OCI-LY7 (cell line): ENCODE measurements at regions not wholly inside any gene's neighbourhood (a gene's known extent, or its start where the extent isn't known, plus 50 kb on each side); places are given as distances from the start of the nearest gene placed in this dataset.

Experiments
- BruUV-seq: library from RNA; stranded (reverse); fragments of 400-500 nt; replicated peaks from 2 replicates; lab custom pipeline; 2021; lab: Mats Ljungman, UMichigan
- CTCF ChIA-PET: fragments of 300-600 bp; sonication (Branson Sonifier 250); formaldehyde crosslinking; loops from one replicate; lab custom pipeline; 2022; ENCODE audit warnings: antibody characterized with exemption; ENCODE audit not compliant: unreplicated experiment; lab: Charles Lee
- POLR2A ChIA-PET: fragments of 300-600 bp; sonication (Branson Sonifier 250); formaldehyde crosslinking; loops from one replicate; lab custom pipeline; 2022; ENCODE audit warnings: antibody characterized with exemption; lab: Charles Lee
- DNase-seq: peaks from one replicate; pipeline ENCODE4 v3.0.0-alpha.2; 2015; ENCODE audit warnings: low spot score
- H2AFZ ChIP-seq: fragments of 200-600 bp; sonication (generic), shearing (Covaris generic); 2 replicates; pipeline ENCODE4 v1.6.1; 2014; ENCODE audit warnings: mild to moderate bottlenecking, antibody characterized with exemption, low read length, moderate library complexity
- H3K27ac ChIP-seq: fragments of 200-600 bp; sonication (generic); 2 replicates; pipeline ENCODE4 v1.5.1; 2014; ENCODE audit warnings: mixed run types, low read depth, mild to moderate bottlenecking, moderate library complexity, low read length, inconsistent platforms; ENCODE audit not compliant: poor library complexity, severe bottlenecking
- H3K36me3 ChIP-seq: fragments of 200-600 bp; sonication (generic); 2 replicates; pipeline ENCODE4 v1.6.1; 2014; ENCODE audit warnings: mild to moderate bottlenecking, antibody characterized with exemption, low read length, moderate library complexity, mixed read lengths; ENCODE audit not compliant: insufficient read depth
- H3K4me1 ChIP-seq: fragments of 200-600 bp; sonication (generic); 2 replicates; pipeline ENCODE4 v1.5.1; 2014; ENCODE audit warnings: mild to moderate bottlenecking, low read length; ENCODE audit not compliant: insufficient read depth, poor library complexity, severe bottlenecking
- H3K4me2 ChIP-seq: fragments of 200-600 bp; sonication (generic); 2 replicates; pipeline ENCODE4 v1.6.1; 2014; ENCODE audit warnings: mild to moderate bottlenecking, low read length
- H3K4me3 ChIP-seq: fragments of 200-600 bp; sonication (generic); 2 replicates; pipeline ENCODE4 v1.5.1; 2014; ENCODE audit warnings: mild to moderate bottlenecking, low read depth, low read length; ENCODE audit not compliant: poor library complexity, severe bottlenecking
- H3K79me2 ChIP-seq: fragments of 200-600 bp; sonication (generic); 2 replicates; pipeline ENCODE4 v1.6.1; 2016; ENCODE audit warnings: low read depth, mild to moderate bottlenecking, low read length, moderate library complexity, mixed read lengths; ENCODE audit not compliant: insufficient read depth
- H3K9me2 ChIP-seq: fragments of 200-600 bp; sonication (generic); 2 replicates; pipeline ENCODE4 v1.6.1; 2016; ENCODE audit warnings: mild to moderate bottlenecking, low read length, mixed read lengths; ENCODE audit not compliant: insufficient read depth
- H3K9me3 ChIP-seq: fragments of 200-600 bp; sonication (generic); 2 replicates; pipeline ENCODE4 v1.6.1; 2014; ENCODE audit warnings: mild to moderate bottlenecking, mixed run types, low read length, mixed read lengths
- H4K20me1 ChIP-seq: fragments of 200-600 bp; sonication (generic); 2 replicates; pipeline ENCODE4 v1.6.1; 2014; ENCODE audit warnings: mild to moderate bottlenecking, antibody characterized with exemption, low read length, moderate library complexity, mixed read lengths; ENCODE audit not compliant: insufficient read depth
- CTCF ChIP-seq: fragments of 200-600 bp; sonication (generic); conservative IDR thresholded peaks from 2 replicates; pipeline ENCODE4 v1.5.1; 2014; ENCODE audit warnings: mild to moderate bottlenecking, antibody characterized with exemption, low read length, moderate library complexity, mixed read lengths
- EZH2phosphoT487 ChIP-seq: fragments of 200-600 bp; sonication (generic); IDR thresholded peaks from 2 replicates; pipeline ENCODE4 v1.6.1; 2018; ENCODE audit warnings: low read depth, borderline replicate concordance, mild to moderate bottlenecking, mixed run types, antibody characterized with exemption, low read length, moderate library complexity, mixed read lengths
- intact Hi-C: fragments of 100-400 bp; cut with micrococcal nuclease; formaldehyde crosslinking; loops from one replicate; pipeline ENCODE4 v1.10.0; 2022; ENCODE audit not compliant: unreplicated experiment

GRCh38 chr10:62632071-62632809, 172.3 kb upstream of the ADO start:
- H3K9me2 ChIP-seq: no peaks in the 10 kb centered on the region
- no peaks in the 10 kb centered on the region for H4K20me1 ChIP-seq
- peaks cover 79% of the 10 kb centered on the region for H3K4me1 ChIP-seq
- H3K9me3 ChIP-seq: no peaks in the 10 kb centered on the region
- no peaks in the 10 kb centered on the region for H3K79me2 ChIP-seq
- no peak for TF ChIP-seq EZH2phosphoT487
- no peak; the same call in 1 of the 2 replicates for TF ChIP-seq CTCF
- H3K4me2 ChIP-seq: peak overlapping the region; percentile 74
- peak; percentile 85 for DNase-seq
- ChIA-PET CTCF (interaction anchor here (0.5 kb wide), 1 partner anchor 185 kb away, joined by 8 read pairs; no protein-coding TSS in a partner anchor), POLR2A (interaction anchor here (0.6 to 1.5 kb wide), 4 partner anchors 18 to 199 kb away, joined by 3 to 4 read pairs (median 3); partner anchors contain the start of gene ADO)
- H3K4me3 ChIP-seq: peak overlapping the region; percentile 23
- H3K27ac ChIP-seq: peak overlapping the region; percentile 77
- H2AFZ ChIP-seq: peak overlapping the region; percentile 91
- intact Hi-C loops: loop anchor here (1.0 to 10.0 kb wide), 2 partner anchors 21 to 633 kb away; no protein-coding TSS in a partner anchor
- BruUV-seq: no TSS peak
- no peaks in the 10 kb centered on the region for H3K36me3 ChIP-seq

GRCh38 chr10:62633976-62634375, 170.5 kb upstream of the ADO start:
- no peak overlapping the region for H2AFZ ChIP-seq
- no peak for DNase-seq
- TF ChIP-seq CTCF: no peak
- CTCF ChIA-PET: no interaction called here
- H3K36me3 ChIP-seq: no peaks in the 10 kb centered on the region
- no peaks in the 10 kb centered on the region for H3K79me2 ChIP-seq
- H3K4me1 ChIP-seq: peaks cover 80% of the 10 kb centered on the region
- H3K4me2 ChIP-seq: no peak overlapping the region
- intact Hi-C loops: loop anchor here (10.0 kb wide), 1 partner anchor 631 kb away; no protein-coding TSS in a partner anchor
- POLR2A ChIA-PET: interaction anchor here (0.6 to 1.5 kb wide), 5 partner anchors 14 to 173 kb away, joined by 4 to 6 read pairs (median 4); partner anchors contain the start of gene ADO
- H3K27ac ChIP-seq: no peak overlapping the region
- no peak overlapping the region for H3K4me3 ChIP-seq
- BruUV-seq: no TSS peak
- no peaks in the 10 kb centered on the region for H4K20me1 ChIP-seq
- H3K9me2 ChIP-seq: no peaks in the 10 kb centered on the region
- H3K9me3 ChIP-seq: no peaks in the 10 kb centered on the region

GRCh38 chr10:62634576-62634975, 169.9 kb upstream of the ADO start:
- TF ChIP-seq EZH2phosphoT487: no peak
- TF ChIP-seq CTCF: no peak
- Histone ChIP-seq H3K79me2 (no peaks in the 10 kb centered on the region), H2AFZ (no peak overlapping the region), H3K9me3 (no peaks in the 10 kb centered on the region), H3K4me3 (no peak overlapping the region), H3K4me2 (no peak overlapping the region), H3K27ac (no peak overlapping the region), H3K4me1 (peaks cover 86% of the 10 kb centered on the region), H4K20me1 (no peaks in the 10 kb centered on the region), H3K36me3 (no peaks in the 10 kb centered on the region), H3K9me2 (no peaks in the 10 kb centered on the region)
- intact Hi-C loops: loop anchor here (10.0 kb wide), 1 partner anchor 630 kb away; no protein-coding TSS in a partner anchor
- POLR2A ChIA-PET: interaction anchor here (0.7 to 1.6 kb wide), 7 partner anchors 11 to 168 kb away, joined by 3 to 6 read pairs (median 4); no protein-coding TSS in a partner anchor
- CTCF ChIA-PET: no interaction called here
- DNase-seq: no peak
- no TSS peak for BruUV-seq
